GM21737 (cell line): ENCODE measurements at regions not wholly inside any gene's neighbourhood (a gene's known extent, or its start where the extent isn't known, plus 50 kb on each side); places are given as distances from the start of the nearest gene placed in this dataset.

Experiments
- ATAC-seq: cut with Tn5 transposase; IDR thresholded peaks from one replicate; pipeline ENCODE4 v1.9.1; 2021; ENCODE audit warnings: mild to moderate bottlenecking, moderate library complexity; ENCODE audit not compliant: unreplicated experiment

GRCh38 chr7:130960208-130960988 is 226.4 kb upstream of the KLF14 start:
- ATAC-seq: peak; percentile 24

GRCh38 chr7:130961128-130961601 is 227.2 kb upstream of the KLF14 start:
- ATAC-seq: peak; percentile 69

GRCh38 chr7:130962109-130962508 is 228.1 kb upstream of the KLF14 start:
- no peak for ATAC-seq

DNA sequence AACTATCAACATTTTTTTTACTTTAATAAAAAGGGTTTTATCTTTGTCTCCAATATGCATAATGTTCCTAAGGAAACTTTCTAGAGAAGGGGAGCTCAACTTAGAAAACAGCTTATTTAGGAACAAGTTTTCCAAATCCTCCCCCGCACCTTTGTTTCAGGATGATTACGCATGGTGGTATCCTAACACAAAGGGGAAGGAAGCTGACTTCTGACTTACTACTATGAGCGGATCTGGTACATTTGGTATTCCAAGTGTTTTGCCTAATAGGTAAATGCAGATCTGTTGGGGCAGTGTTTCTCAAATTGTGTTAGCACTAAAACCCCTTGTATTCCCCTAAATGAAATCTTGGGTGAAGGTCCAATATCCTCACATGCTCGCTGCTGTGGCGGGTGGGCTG is 229.3 kb upstream of the KLF14 start:
- no peak for ATAC-seq

GRCh38 chr7:130965515-130965914 is 231.5 kb upstream of the KLF14 start:
- no peak for ATAC-seq

GRCh38 chr7:130966246-130967009 is 232.4 kb upstream of the KLF14 start:
- no peak for ATAC-seq

DNA sequence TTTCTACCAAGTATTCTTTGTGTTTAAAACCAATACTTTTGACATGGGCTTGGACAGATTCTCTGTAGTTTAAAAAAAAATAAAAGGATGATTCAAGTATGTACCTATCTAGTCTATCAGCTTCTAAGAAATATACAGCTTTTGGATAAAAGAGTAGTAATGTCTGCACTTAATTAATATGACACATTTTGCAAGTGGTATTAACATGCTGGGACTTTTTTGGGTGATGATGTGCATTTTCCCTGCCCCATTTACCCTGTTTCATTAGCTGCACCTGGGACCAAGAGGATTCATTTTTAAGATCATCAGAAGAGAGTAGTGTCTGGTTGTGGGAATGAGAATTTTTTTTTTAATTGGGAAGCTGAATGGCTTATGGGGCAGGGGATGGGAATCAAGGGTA is 236.2 kb upstream of the KLF14 start:
- ATAC-seq: no peak

DNA sequence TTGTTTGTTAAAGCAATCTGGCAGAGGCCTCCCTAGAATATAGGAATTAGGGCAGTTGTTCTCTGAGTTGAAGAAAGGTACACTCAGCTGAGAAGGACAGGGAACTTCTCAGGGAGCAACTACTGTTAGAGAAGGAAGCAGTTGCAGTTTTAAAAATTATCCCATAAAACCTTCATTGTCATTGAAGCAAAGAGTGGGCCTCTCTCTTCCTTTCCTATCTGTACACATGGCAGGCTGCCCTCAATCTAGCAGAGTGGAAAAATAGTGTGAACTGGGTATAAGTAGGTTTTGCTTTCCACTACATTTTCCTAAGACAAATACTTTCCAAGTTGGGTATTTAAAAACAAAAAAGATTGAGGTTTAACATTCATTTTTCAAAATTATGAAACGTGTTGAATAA is 236.7 kb upstream of the KLF14 start:
- ATAC-seq: no peak

- no peak for ATAC-seq
These were observed 237.3 kb upstream of the KLF14 start for GRCh38 chr7:130971297-130971696.

- no peak for ATAC-seq
These were observed 238.2 kb upstream of the KLF14 start for GRCh38 chr7:130972201-130972600.

DNA sequence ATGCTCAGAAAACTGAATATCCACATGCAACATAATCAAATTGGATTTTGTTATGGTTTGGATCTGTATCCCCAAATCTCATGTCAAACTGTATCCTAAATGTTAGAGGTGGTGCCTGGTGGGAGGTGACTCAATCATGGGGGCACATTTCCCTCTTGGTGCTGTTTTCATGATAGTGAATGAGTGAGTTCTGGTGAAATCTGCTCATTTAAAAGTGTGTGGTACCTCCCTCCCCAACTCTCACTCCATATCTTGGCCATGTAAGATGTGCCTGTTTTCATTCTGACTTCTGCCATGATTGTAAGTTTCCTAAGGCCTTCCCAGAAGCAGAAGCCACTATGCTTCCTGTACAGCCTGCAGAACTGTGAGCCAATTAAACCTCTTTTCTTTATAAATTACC is 239.6 kb upstream of the KLF14 start:
- ATAC-seq: no peak

DNA sequence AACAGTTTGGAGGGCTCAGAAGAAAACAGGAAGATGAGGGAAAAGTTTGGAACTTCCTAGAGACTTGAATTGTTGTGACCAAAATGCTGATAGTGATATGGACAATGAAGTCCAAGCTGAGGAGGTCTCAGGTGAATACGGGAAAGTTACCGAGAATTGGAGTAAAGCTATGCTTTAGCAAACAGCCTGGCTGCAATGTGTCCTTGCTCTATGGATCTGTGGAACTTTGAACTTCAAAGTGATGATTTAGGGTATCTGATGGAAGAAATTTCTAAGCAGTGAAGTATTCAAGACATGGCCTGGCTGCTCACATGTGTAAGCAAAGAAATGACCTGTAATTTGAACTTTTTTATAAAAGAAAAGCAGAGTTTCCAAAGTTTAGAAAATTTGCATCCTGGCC is 240.2 kb upstream of the KLF14 start:
- ATAC-seq: no peak

GRCh38 chr7:130974794-130975193 is 240.8 kb upstream of the KLF14 start:
- no peak for ATAC-seq

DNA sequence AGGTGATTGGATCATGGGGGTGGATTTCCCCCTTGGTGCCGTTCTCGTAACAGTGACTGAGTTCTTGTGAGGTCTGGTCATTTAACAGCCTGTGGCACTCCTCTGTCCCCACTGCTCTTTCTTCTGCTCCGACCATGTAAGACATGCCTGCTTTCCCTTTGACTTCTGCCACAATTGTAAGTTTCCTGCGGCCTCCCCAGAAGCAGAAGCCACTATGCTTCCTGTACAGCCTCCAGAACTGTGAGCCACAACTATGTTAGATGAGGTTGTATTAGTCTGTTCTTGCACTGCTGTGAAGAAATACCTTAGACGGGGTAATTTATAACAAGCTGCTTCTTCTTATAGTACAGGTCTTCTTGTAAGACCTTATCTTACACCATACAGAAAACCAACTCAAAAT is 241.7 kb upstream of the KLF14 start:
- no peak for ATAC-seq

GRCh38 chr7:130982160-130982638 is 248.2 kb upstream of the KLF14 start:
- ATAC-seq: no peak

- no peak for ATAC-seq
These were observed 248.6 kb upstream of the KLF14 start for GRCh38 chr7:130982651-130983050.

GRCh38 chr7:130985361-130985760 is 251.4 kb upstream of the KLF14 start:
- no peak for ATAC-seq

- no peak for ATAC-seq
These were observed 252.3 kb upstream of the KLF14 start for GRCh38 chr7:130986261-130986690.

- no peak for ATAC-seq
These were observed 253.1 kb upstream of the KLF14 start for GRCh38 chr7:130987092-130987491.

GRCh38 chr7:130988443-130988842 is 254.4 kb upstream of the KLF14 start:
- ATAC-seq: no peak

- ATAC-seq: no peak
These were observed 255.2 kb upstream of the KLF14 start for GRCh38 chr7:130989101-130989795.
